Activated CD4-positive, CD25-positive, alpha-beta regulatory T cell treated with anti-CD3 and anti-CD28 coated beads, Interleukin-2, amount 50 U/mL, for 16 hours (primary cell): ENCODE measurements at regions not wholly inside any gene's neighbourhood (a gene's known extent, or its start where the extent isn't known, plus 50 kb on each side); places are given as distances from the start of the nearest gene placed in this dataset.
A peak's percentile ranks its signal among the peaks of the same experiment; 100 is the strongest.

Experiments
- DNase-seq: peaks from one replicate; pipeline ENCODE4 v3.0.0-alpha.2; 2020; ENCODE audit warnings: low read depth, low spot score

GRCh38 chr5:73395256-73395655 lies 53.3 kb downstream of the FOXD1 start:
- DNase-seq, result no peak

GRCh38 chr5:73394610-73395009 lies 54.0 kb downstream of the FOXD1 start:
- no peak for DNase-seq

GRCh38 chr5:73393611-73394489 lies 54.7 kb downstream of the FOXD1 start:
- no peak for DNase-seq

GRCh38 chr5:73392775-73393174 lies 55.8 kb downstream of the FOXD1 start:
- no peak for DNase-seq

- DNase-seq, result no peak
These were observed 57.1 kb downstream of the FOXD1 start for GRCh38 chr5:73391441-73391881.

- DNase-seq, result no peak
These were observed 57.6 kb downstream of the FOXD1 start for GRCh38 chr5:73390972-73391371.

- DNase-seq, result no peak
These were observed 59.8 kb downstream of the FOXD1 start for GRCh38 chr5:73388740-73389139.

GRCh38 chr5:73388306-73388684 lies 60.3 kb downstream of the FOXD1 start:
- DNase-seq, result no peak

- peak; percentile 5 for DNase-seq
These were observed 60.8 kb downstream of the FOXD1 start for GRCh38 chr5:73387601-73388305.

GRCh38 chr5:73387149-73387591 lies 61.4 kb downstream of the FOXD1 start:
- no peak for DNase-seq

- no peak for DNase-seq
These were observed 63.7 kb downstream of the FOXD1 start for GRCh38 chr5:73384861-73385260.

GRCh38 chr5:73382401-73382740 lies 66.2 kb downstream of the FOXD1 start:
- DNase-seq, result no peak

GRCh38 chr5:73381590-73382400 lies 66.8 kb downstream of the FOXD1 start:
- no peak for DNase-seq

- no peak for DNase-seq
These were observed 67.6 kb downstream of the FOXD1 start for GRCh38 chr5:73380710-73381589.

GRCh38 chr5:73380041-73380440 lies 68.5 kb downstream of the FOXD1 start:
- DNase-seq, result no peak

GRCh38 chr5:73379435-73379834 lies 69.1 kb downstream of the FOXD1 start:
- no peak for DNase-seq

- DNase-seq, result no peak
These were observed 69.8 kb downstream of the FOXD1 start for GRCh38 chr5:73378765-73379164.

- DNase-seq, result no peak
These were observed 70.5 kb downstream of the FOXD1 start for GRCh38 chr5:73378070-73378469.

- DNase-seq, result no peak
These were observed 71.9 kb downstream of the FOXD1 start for GRCh38 chr5:73376618-73377170.

- no peak for DNase-seq
These were observed 72.6 kb downstream of the FOXD1 start for GRCh38 chr5:73375949-73376348.

- no peak for DNase-seq
These were observed 73.4 kb downstream of the FOXD1 start for GRCh38 chr5:73375191-73375545.
